Right atrium auricular region (tissue), 2 donors: ENCODE measurements at regions not wholly inside any gene's neighbourhood (a gene's known extent, or its start where the extent isn't known, plus 50 kb on each side); places are given as distances from the start of the nearest gene placed in this dataset.

Experiments
- DNase-seq: peaks from one replicate; pipeline ENCODE4 v3.0.0-alpha.2; 2019; ENCODE audit warnings: low spot score
- H3K27ac ChIP-seq, 2 donors: fragments of 200-600 bp; sonication (generic); 1 replicate in 1 of 2; 2 replicates in 1 of 2; pipeline ENCODE4 v1.5.1; 2016 to 2019
- H3K27me3 ChIP-seq, 2 donors: fragments of 200-600 bp; sonication (generic); one replicate each; pipeline versions ENCODE4 v1.5.1 to v1.6.0; 2017 to 2019
- H3K36me3 ChIP-seq: fragments of 200-600 bp; sonication (generic); one replicate; pipeline ENCODE4 v1.5.1; 2016
- H3K4me1 ChIP-seq, 2 donors: fragments of 200-600 bp; sonication (generic); one replicate each; pipeline versions ENCODE4 v1.5.1 to v1.6.0; 2017 to 2019
- H3K4me3 ChIP-seq, 2 donors: fragments of 200-600 bp; sonication (generic); 1 replicate in 1 of 2; 2 replicates in 1 of 2; pipeline ENCODE4 v1.5.1; 2017 to 2019; ENCODE audit warnings: mild to moderate bottlenecking in 1 of 2, moderate library complexity in 1 of 2
- H3K9me3 ChIP-seq, 2 donors: fragments of 200-600 bp; sonication (generic); one replicate each; pipeline ENCODE4 v1.5.1; 2019
- CTCF ChIP-seq, 2 donors: fragments of 200-600 bp; sonication (generic); IDR thresholded peaks; one replicate each; pipeline ENCODE4 v1.5.1; 2019; ENCODE audit warnings: antibody characterized with exemption in 2 of 2

DNA sequence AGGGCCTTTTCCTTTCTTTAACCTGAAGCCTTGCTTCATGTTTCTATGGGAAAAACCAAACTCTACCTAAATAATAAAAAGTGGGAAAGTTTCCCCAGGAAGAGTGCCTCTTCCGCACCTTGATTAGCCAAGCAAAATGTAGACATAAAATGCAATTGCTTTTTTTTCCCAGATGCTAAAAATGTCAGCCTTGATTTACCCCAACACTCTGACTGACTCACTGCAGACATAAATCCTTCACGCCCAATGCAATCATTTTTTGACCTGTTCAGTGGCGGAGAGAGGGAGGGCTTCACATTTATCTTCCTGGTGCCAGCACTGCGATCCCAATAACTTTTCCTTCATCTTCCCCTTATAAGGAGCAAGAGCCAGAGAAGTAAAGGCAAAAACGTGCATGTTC, 261.5 kb downstream of the SEC16B start:
- no peaks in the 10 kb centered on the region for H3K9me3 ChIP-seq
- H3K4me1 ChIP-seq, result no peaks in the 10 kb centered on the region
- no peaks in the 10 kb centered on the region for H3K27me3 ChIP-seq
- no peak for DNase-seq
- H3K4me3 ChIP-seq, result no peak overlapping the region
- no peaks in the 10 kb centered on the region for H3K36me3 ChIP-seq
- TF ChIP-seq CTCF (IDR thresholded peaks at IDR 0.05), result no peak
- H3K27ac ChIP-seq, result no peak overlapping the region

DNA sequence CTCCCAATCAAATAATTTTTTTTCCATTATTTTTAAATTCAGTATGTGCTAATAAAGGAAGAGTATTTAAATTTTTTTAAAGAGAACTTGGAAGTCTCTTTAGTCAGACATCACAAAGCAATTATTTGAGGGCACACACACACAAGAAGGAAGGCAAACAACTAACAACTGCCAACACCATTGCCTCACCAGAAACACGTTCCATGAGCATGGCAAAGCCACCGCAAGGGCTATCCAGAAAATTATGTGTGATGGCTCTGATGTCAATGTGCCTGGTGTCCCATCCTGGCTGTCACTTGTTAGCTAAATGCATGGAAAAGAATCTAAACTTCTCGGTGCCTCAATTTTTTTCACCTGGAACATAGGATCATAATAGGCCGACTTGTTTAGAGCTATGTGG, 262.9 kb downstream of the SEC16B start:
- H3K4me3 ChIP-seq, result no peak overlapping the region
- TF ChIP-seq CTCF (IDR thresholded peaks at IDR 0.05), result no peak

GRCh38 chr1:177705839-177706238, 264.0 kb downstream of the SEC16B start:
- Histone ChIP-seq H3K4me3 (no peak overlapping the region), H3K4me1 (no peaks in the 10 kb centered on the region), H3K27ac (no peak overlapping the region), H3K27me3 (no peaks in the 10 kb centered on the region), H3K9me3 (no peaks in the 10 kb centered on the region), H3K36me3 (no peaks in the 10 kb centered on the region)
- TF ChIP-seq CTCF (IDR thresholded peaks at IDR 0.05), result no peak
- DNase-seq, result no peak

More for the DNA sequence above, 262.9 kb downstream of the SEC16B start:
- Histone ChIP-seq H3K27ac (no peak overlapping the region), H3K27me3 (no peaks in the 10 kb centered on the region), H3K36me3 (no peaks in the 10 kb centered on the region), H3K4me1 (no peaks in the 10 kb centered on the region), H3K9me3 (no peaks in the 10 kb centered on the region)
- no peak for DNase-seq

GRCh38 chr1:177703888-177704446, 265.9 kb downstream of the SEC16B start:
- no peak overlapping the region for H3K4me3 ChIP-seq
- no peaks in the 10 kb centered on the region for H3K9me3 ChIP-seq
- DNase-seq, result no peak
- H3K36me3 ChIP-seq, result no peaks in the 10 kb centered on the region
- H3K27me3 ChIP-seq, result no peaks in the 10 kb centered on the region
- H3K4me1 ChIP-seq, result no peaks in the 10 kb centered on the region
- H3K27ac ChIP-seq, result no peak overlapping the region
- no peak for TF ChIP-seq CTCF (IDR thresholded peaks at IDR 0.05)

DNA sequence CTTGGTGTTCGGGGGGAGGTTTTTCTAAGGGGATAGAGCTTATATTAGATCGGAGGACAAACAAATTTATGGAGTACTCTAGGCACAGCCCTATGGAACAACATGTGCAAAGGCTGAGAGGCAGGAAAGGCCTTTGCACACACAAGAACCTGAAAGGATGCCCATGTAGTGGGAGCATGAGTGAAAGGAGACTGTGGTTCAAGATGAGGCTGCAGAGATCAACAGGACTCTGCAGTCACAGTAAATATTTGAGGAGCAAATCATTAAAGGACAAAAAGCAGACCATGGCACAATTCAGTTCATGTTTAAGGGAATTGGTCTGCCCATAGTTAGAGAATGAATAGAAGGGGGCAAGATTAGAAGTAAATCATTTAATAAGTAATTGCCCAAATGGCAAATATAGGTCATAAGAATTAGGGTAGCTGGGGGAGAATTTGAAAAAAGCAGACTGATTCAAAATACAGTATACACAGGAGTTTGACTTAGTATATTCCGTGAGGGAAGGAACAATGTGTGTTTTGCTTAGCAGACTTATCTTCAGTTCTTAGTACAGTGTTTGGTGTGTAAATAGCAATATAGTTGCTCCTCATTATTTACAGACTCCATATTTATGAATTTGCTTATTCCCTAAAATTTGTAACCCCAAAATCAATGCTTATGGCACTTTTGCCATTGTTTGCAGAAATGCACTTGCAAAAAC, 268.1 kb downstream of the SEC16B start:
- no peaks in the 10 kb centered on the region for H3K9me3 ChIP-seq
- no peak for DNase-seq
- no peaks in the 10 kb centered on the region for H3K27me3 ChIP-seq
- no peak overlapping the region for H3K4me3 ChIP-seq
- H3K4me1 ChIP-seq, result no peaks in the 10 kb centered on the region
- no peak overlapping the region for H3K27ac ChIP-seq
- H3K36me3 ChIP-seq, result no peaks in the 10 kb centered on the region
- no peak for TF ChIP-seq CTCF (IDR thresholded peaks at IDR 0.05)

DNA sequence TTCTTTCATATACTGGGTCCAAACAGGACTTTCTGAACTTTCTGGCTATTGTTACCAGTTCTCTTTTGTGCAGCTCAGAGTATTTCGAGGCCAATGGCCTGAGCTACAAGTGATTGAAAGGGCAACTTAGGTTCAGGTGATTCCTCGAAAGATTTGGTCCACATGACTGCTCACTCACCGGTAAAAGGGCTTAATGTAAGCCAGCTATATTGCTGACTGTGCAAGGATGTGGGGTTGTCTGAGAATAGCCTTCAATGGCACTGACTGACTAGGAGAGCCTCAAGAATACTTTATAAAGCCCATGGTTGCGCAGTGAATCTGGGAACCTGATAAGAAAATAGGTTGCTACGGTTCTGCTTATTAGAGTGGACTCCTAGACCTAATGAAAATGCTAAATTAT, 269.0 kb downstream of the SEC16B start:
- H3K27me3 ChIP-seq, result no peaks in the 10 kb centered on the region
- no peaks in the 10 kb centered on the region for H3K36me3 ChIP-seq
- no peaks in the 10 kb centered on the region for H3K4me1 ChIP-seq
- H3K27ac ChIP-seq, result no peak overlapping the region
- no peaks in the 10 kb centered on the region for H3K9me3 ChIP-seq
- TF ChIP-seq CTCF (IDR thresholded peaks at IDR 0.05), result no peak
- DNase-seq, result no peak
- H3K4me3 ChIP-seq, result no peak overlapping the region
